Mucosa of rectum (tissue), 2 donors: ENCODE measurements at regions not wholly inside any gene's neighbourhood (a gene's known extent, or its start where the extent isn't known, plus 50 kb on each side); places are given as distances from the start of the nearest gene placed in this dataset.
"Not testable (repeated sequence)": the region's sequence is repeated elsewhere in the genome, so short reads cannot be mapped to it uniquely, and the experiment has no call there.

Experiments
- H3K27ac ChIP-seq, 2 donors: one replicate each; pipeline ENCODE4 v1.7.0; 2013; ENCODE audit warnings: inconsistent platforms in 2 of 2, low read depth in 2 of 2, low read length in 2 of 2
- H3K27me3 ChIP-seq, 2 donors: one replicate each; pipeline ENCODE4 v1.7.0; 2013; ENCODE audit warnings: low read length in 2 of 2; ENCODE audit not compliant: control insufficient read depth in 2 of 2, insufficient read depth in 2 of 2
- H3K36me3 ChIP-seq, 2 donors: one replicate each; pipeline ENCODE4 v1.7.0; 2013; ENCODE audit warnings: low read length in 2 of 2; ENCODE audit not compliant: control insufficient read depth in 2 of 2, insufficient read depth in 2 of 2
- H3K4me1 ChIP-seq, 2 donors: one replicate each; pipeline ENCODE4 v1.7.0; 2013; ENCODE audit warnings: low read length in 2 of 2, mild to moderate bottlenecking in 1 of 2; ENCODE audit not compliant: control insufficient read depth in 2 of 2, insufficient read depth in 2 of 2
- H3K4me3 ChIP-seq, 2 donors: one replicate each; pipeline ENCODE4 v1.7.0; 2013; ENCODE audit warnings: low read length in 2 of 2
- H3K9ac ChIP-seq, 2 donors: one replicate each; pipeline ENCODE4 v1.7.0; 2013; ENCODE audit warnings: low read length in 2 of 2, low read depth in 1 of 2, mild to moderate bottlenecking in 1 of 2
- H3K9me3 ChIP-seq, 2 donors: one replicate each; pipeline ENCODE4 v1.7.0; 2013; ENCODE audit warnings: low read length in 2 of 2; ENCODE audit not compliant: control insufficient read depth in 2 of 2
- donor health status: healthy.
- donor health status: Normal muscosa, but diverticular disease.

DNA sequence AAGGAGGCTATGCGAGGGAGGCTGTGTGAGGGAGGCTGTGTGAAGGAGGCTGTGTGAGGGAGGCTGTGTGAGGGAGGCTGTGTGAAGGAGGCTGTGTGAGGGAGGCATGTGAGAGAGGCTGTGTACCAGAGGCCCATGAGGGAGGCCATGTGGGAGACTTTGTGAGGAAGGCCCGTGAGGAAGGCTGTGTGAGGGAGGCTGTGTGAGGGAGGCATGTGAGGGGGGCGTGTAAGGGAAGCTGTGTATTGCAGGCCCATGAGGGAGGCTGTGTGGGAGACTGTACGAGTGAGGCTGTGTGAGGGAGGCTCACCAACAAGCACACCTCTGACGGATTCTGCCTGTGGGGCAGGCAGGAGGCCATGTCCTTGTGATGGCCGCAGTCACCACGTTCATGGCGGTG is 122.7 kb upstream of the RNF32 start:
- H3K27me3 ChIP-seq, H3K9me3 ChIP-seq, H3K9ac ChIP-seq, H3K4me1 ChIP-seq, H3K4me3 ChIP-seq, H3K36me3 ChIP-seq, H3K27ac ChIP-seq: not testable (repeated sequence)

DNA sequence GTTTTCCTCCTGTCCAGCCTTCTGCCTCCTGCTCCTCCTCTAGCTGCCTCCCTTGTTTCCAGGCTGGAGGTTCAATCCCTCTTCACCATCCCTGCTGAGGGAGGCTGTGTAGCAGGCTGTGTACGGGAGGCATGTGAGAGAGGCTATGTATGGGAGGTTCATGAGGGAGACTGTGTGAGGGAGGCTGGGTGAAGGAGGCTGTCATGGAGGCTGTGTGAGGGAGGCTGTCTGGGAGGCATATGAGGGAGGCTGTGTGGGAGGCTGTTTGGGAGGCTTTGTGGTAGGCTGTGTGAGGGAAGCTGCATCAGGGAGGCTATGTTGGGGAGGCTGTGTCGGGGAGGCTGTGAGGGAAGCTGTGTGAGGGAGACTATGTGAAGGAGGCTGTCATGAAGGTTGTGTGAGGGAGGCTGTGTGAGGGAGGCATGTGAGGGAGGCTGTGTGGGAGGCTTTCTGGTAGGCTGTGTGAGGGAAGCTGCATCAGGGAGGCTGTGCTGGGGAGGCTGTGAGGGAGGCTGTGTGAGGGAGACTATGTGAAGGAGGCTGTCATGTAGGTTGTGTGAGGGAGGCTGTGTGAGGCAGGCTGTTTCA is 123.7 kb upstream of the RNF32 start:
- H3K4me3 ChIP-seq = peak overlapping the region; percentile 48 to 56
- H3K9me3 ChIP-seq = no peaks in the 10 kb centered on the region
- H3K36me3 ChIP-seq = no peaks in the 10 kb centered on the region
- H3K27ac ChIP-seq = peak overlapping the region; percentile 53 to 64
- H3K9ac ChIP-seq = peak overlapping the region; percentile 5 to 49
- no peaks in the 10 kb centered on the region for H3K27me3 ChIP-seq
- H3K4me1 ChIP-seq = peaks cover 0 to 6% of the 10 kb centered on the region in 2 donors

DNA sequence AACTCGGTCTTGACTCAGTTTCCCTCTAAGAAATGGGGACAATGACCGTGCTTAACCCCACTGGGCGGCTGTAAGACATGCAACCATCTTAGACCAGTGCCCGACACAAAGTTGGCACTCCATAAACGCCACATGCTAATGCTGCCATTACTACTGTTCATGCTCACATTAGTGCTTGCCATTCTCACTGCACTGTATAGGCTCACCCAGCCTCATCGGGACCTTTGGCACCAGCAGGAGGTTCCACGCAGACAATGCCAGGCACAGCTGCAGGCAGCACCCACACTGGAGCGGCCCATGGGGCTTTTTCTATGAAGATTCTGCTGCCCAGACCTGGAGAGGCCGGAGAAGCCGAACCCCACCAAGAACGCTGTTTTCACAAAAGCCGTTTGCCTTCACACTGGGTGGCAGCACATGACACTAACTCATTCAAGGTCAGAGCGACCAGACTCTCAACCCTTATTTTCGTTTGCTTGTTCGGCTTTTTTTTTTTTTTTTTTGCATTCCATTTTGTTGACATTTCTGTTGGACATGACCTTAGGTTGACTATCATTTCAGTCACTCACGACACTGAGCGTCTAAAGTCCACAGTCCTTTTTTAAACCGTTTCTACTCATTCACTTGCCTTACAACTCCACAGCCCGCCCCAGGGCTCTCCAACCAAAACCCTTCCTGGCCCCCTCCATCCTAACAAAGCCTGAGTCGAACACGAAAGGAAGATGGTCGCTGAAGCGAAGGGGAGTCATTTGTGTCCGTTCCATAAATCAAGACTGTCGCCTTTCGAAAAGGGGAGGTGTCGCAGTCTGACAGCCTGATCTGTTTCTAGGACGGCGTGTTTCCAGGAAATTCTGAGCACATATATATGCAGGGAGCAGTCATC is 124.4 kb upstream of the RNF32 start:
- peaks cover 0 to 2% of the 10 kb centered on the region in 2 donors for H3K9me3 ChIP-seq
- H3K27ac ChIP-seq = peak overlapping the region; percentile 53 to 64
- no peaks in the 10 kb centered on the region for H3K36me3 ChIP-seq
- H3K4me1 ChIP-seq = peaks cover 0 to 6% of the 10 kb centered on the region in 2 donors
- peak overlapping the region; percentile 48 to 56 for H3K4me3 ChIP-seq
- no peaks in the 10 kb centered on the region for H3K27me3 ChIP-seq
- peak overlapping the region; percentile 5 to 49 for H3K9ac ChIP-seq

DNA sequence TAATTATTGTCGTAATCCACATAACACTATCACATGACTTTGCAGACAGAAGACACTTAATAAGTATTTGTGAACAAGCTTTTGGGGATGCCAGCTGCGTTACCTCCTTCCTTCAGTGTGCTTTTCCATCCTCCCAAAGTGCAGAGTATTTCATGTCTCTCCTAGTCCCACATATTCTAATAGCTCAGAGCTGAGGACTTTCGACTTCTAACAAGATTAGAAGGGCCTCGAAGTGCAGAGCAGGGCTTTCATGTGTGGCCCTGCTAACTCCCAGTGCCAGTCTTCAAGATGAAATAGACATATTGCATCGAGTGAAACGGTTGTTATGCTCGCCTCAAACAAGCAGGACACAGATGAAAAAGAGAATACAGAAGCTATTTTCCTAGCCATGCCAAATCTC is 125.7 kb upstream of the RNF32 start:
- no peak overlapping the region for H3K9ac ChIP-seq

DNA sequence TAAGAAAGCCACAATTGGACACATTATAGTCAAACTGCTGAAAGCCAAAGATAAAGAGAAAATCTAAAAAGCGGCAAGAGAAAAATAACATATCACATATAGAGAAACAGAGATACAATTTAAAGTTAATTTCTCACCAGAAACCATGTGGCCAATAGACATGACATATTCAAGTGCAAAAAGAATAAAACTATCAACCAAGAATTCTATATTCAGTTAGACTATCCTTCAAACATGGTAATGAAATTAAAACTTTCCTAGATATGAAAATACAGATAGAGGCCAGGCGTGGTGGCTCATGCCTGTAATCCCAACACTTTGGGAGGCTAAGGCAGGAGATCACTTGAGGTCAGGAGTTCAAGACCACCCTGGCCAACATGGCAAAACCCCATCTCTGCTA is 129.1 kb upstream of the RNF32 start:
- Histone ChIP-seq H3K36me3 (no peaks in the 10 kb centered on the region), H3K4me3 (no peak overlapping the region), H3K9me3 (peaks cover 0 to 4% of the 10 kb centered on the region in 2 donors), H3K4me1 (no peaks in the 10 kb centered on the region), H3K9ac (no peak overlapping the region), H3K27ac (no peak overlapping the region), H3K27me3 (no peaks in the 10 kb centered on the region)

More for the DNA sequence above, 125.7 kb upstream of the RNF32 start:
- H3K36me3 ChIP-seq = no peaks in the 10 kb centered on the region
- H3K27ac ChIP-seq = no peak overlapping the region
- H3K27me3 ChIP-seq = no peaks in the 10 kb centered on the region
- H3K9me3 ChIP-seq = peaks cover 0 to 4% of the 10 kb centered on the region in 2 donors
- peaks cover 0 to 6% of the 10 kb centered on the region in 2 donors for H3K4me1 ChIP-seq
- H3K4me3 ChIP-seq = no peak overlapping the region

DNA sequence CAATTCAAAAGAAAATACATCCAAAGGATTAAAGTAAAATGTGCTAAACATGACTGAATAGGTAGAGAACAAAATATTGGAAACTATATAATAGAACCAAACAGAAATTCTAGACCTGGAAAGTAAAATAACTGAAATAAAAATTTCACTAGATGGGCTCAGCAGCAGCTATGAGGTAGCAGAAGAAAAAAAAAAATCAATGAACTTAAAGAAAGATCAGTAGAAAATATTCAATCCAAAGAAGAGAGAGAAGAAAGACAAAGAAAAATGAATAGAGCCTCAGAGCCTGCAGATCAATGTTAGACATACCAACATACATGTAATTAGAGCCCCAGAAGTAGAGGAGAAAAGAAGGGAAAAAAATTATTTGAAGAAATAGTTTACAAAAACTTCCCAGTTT is 129.6 kb upstream of the RNF32 start:
- no peaks in the 10 kb centered on the region for H3K27me3 ChIP-seq
- no peak overlapping the region for H3K4me3 ChIP-seq
- H3K4me1 ChIP-seq = no peaks in the 10 kb centered on the region

DNA sequence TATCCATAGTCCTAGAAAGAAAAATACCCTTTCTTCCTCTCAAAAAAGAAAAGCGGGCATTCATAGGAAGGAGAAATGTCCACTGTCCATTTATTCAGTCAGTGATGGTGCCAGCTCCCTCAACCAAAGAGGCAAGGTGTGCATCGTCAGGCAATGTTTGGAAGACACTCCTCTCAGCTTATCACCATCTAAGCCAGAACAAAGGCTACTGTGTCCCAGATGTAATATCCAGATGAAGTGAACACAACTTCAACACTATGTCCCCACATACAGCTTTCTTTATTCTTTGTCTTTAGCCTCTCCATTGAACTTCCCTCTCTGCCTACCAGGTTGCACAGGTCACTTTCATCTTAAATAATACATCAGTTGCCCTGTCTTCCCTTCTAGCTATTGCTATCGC is 131.4 kb upstream of the RNF32 start:
- peaks cover 0 to 4% of the 10 kb centered on the region in 2 donors for H3K9me3 ChIP-seq
- H3K36me3 ChIP-seq = no peaks in the 10 kb centered on the region
- H3K4me1 ChIP-seq = no peaks in the 10 kb centered on the region
- H3K27me3 ChIP-seq = no peaks in the 10 kb centered on the region
- H3K9ac ChIP-seq = no peak overlapping the region
- H3K4me3 ChIP-seq = no peak overlapping the region
- H3K27ac ChIP-seq = no peak overlapping the region

More for the DNA sequence above, 129.6 kb upstream of the RNF32 start:
- Histone ChIP-seq H3K36me3 (no peaks in the 10 kb centered on the region), H3K9me3 (peaks cover 0 to 4% of the 10 kb centered on the region in 2 donors), H3K27ac (no peak overlapping the region), H3K9ac (no peak overlapping the region)

DNA sequence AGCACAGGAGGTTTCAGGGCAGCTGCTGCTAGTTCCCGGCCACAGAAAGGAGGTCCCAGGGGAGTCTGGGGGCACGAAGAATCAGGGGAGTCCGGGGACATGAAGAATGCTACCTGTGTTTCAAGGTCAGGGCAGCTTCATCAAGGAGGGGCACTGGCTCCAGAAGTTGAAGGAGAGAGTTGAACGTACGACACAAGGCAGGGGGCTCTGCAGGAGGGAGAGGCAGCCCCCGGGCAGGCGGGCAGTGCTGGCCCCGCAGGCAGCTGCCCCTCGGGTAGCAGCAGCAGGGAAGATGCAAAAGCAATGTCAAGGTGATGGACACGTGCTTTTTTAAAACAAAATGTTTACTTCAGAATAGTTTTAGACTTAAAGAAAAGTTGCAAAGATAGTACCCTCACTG is 134.7 kb upstream of the RNF32 start:
- H3K27me3 ChIP-seq = no peaks in the 10 kb centered on the region
- no peak overlapping the region for H3K27ac ChIP-seq
- H3K36me3 ChIP-seq = no peaks in the 10 kb centered on the region
- H3K9ac ChIP-seq = no peak overlapping the region
- no peaks in the 10 kb centered on the region for H3K9me3 ChIP-seq
- H3K4me1 ChIP-seq = no peaks in the 10 kb centered on the region
- H3K4me3 ChIP-seq = no peak overlapping the region

DNA sequence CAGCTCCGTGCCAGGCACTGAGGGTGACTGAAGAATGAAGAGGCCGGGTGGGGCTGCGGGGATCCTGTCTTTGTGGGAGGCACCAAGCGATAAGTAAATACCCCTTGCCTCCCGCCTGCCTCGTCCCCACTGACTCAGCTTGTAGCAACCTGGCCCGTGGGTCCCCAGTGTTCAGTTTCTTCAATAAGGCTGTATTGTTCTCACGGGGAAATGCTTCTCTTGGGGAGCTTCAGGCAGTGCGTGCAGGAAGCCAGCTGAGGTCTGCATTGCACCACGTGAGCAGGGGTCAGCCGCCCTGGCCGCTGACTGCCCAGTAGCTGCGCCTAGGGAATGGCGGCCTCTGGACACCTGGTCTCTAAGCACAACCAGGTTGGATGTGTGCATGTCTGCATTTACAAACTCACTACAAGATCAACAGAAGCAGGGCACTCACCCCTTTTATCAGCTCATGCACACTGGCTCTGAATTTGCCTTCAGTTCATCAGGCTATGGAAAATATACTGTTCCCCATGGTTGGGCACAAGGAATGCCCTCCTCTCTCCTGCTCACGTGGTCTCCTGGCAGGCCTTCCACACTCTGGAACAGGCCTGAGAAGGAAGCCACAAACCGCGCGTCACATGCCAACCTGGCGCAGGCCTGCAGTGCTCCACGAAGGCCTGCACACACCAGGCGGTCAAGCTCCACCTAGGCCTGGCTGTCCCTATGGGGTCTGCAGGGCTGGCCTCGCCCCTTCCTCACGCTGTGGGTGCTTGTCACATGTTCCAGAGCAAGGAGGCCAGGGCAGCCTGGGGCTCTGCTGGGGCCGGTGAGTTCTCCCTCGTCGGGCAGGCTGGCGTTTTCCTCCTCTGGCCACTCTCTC is 135.7 kb upstream of the RNF32 start:
- Histone ChIP-seq H3K27me3 (no peaks in the 10 kb centered on the region), H3K9me3 (no peaks in the 10 kb centered on the region), H3K9ac (no peak overlapping the region), H3K4me1 (no peaks in the 10 kb centered on the region), H3K36me3 (no peaks in the 10 kb centered on the region), H3K4me3 (no peak overlapping the region), H3K27ac (no peak overlapping the region)

DNA sequence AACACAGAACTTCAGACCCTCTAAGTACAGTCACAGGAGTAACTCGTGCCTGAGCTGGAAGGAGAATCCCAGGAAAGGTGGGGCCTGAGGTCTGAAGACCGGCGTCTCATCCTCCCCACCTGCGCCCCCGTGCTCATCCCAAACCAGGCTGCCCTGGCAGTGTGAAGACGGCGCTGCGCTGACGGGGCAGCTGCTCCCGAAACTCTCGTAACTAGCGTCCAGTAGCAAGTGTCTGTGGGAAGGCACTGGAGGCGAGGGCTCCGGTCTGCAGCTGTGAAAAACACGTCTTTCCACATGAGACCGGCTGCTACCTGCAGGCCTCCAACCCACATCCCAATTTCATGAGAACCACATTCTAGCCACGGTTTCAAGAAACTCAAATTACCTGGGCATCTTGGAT is 136.6 kb upstream of the RNF32 start:
- Histone ChIP-seq H3K36me3 (no peaks in the 10 kb centered on the region), H3K4me3 (no peak overlapping the region), H3K27ac (no peak overlapping the region), H3K9me3 (no peaks in the 10 kb centered on the region), H3K9ac (no peak overlapping the region), H3K27me3 (no peaks in the 10 kb centered on the region), H3K4me1 (no peaks in the 10 kb centered on the region)
